Colonic mucosa (tissue), 4 donors: ENCODE measurements at regions not wholly inside any gene's neighbourhood (a gene's known extent, or its start where the extent isn't known, plus 50 kb on each side); places are given as distances from the start of the nearest gene placed in this dataset.

ENCODE experiments used
- DNase-seq: peaks from one replicate; pipeline ENCODE4 v3.0.0-alpha.2; 2020
- H3K27ac ChIP-seq: fragments of 200-600 bp; one replicate; pipeline ENCODE4 v1.8.0; 2021
- H3K27me3 ChIP-seq: fragments of 200-600 bp; one replicate; pipeline ENCODE4 v1.8.0; 2021
- H3K36me3 ChIP-seq: fragments of 200-600 bp; one replicate; pipeline ENCODE4 v1.8.0; 2021
- H3K4me1 ChIP-seq: fragments of 200-600 bp; one replicate; pipeline ENCODE4 v1.8.0; 2021; ENCODE audit warnings: mild to moderate bottlenecking
- H3K4me3 ChIP-seq: fragments of 200-600 bp; one replicate; pipeline ENCODE4 v1.8.0; 2021
- H3K9ac ChIP-seq, 2 donors: one replicate each; pipeline ENCODE4 v1.7.0; 2013; ENCODE audit warnings: control low read depth in 2 of 2, low read depth in 2 of 2, low read length in 2 of 2
- H3K9me3 ChIP-seq: fragments of 200-600 bp; one replicate; pipeline ENCODE4 v1.8.0; 2021
- intact Hi-C: fragments of 100-400 bp; cut with DNase I; formaldehyde crosslinking; loops from one replicate; pipeline ENCODE4 v1.14.1; 2022
- TF ChIP-seq, protein P1 (sequence below): fragments of 200-600 bp; IDR thresholded peaks from one replicate; pipeline ENCODE4 v1.8.0; 2022; ENCODE audit warnings: antibody characterized with exemption, mild to moderate bottlenecking
- donor health status: healthy.
- donor health status: DM: no; HTN: no; CAD: no.
- donor health status: DM: no; HTN: no; CAD: no.

GRCh38 chr6:11292594-11293236 is 60.2 kb upstream of the NEDD9 start:
- Histone ChIP-seq H3K36me3 (no peaks in the 10 kb centered on the region), H3K4me1 (no peaks in the 10 kb centered on the region), H3K27ac (no peak overlapping the region), H3K27me3 (no peaks in the 10 kb centered on the region), H3K4me3 (no peak overlapping the region), H3K9ac (no peak overlapping the region), H3K9me3 (no peaks in the 10 kb centered on the region)
- intact Hi-C loops, result no loop called here
- no peak for DNase-seq
- TF ChIP-seq, protein P1, sequence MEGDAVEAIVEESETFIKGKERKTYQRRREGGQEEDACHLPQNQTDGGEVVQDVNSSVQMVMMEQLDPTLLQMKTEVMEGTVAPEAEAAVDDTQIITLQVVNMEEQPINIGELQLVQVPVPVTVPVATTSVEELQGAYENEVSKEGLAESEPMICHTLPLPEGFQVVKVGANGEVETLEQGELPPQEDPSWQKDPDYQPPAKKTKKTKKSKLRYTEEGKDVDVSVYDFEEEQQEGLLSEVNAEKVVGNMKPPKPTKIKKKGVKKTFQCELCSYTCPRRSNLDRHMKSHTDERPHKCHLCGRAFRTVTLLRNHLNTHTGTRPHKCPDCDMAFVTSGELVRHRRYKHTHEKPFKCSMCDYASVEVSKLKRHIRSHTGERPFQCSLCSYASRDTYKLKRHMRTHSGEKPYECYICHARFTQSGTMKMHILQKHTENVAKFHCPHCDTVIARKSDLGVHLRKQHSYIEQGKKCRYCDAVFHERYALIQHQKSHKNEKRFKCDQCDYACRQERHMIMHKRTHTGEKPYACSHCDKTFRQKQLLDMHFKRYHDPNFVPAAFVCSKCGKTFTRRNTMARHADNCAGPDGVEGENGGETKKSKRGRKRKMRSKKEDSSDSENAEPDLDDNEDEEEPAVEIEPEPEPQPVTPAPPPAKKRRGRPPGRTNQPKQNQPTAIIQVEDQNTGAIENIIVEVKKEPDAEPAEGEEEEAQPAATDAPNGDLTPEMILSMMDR, result no peak

- H3K9me3 ChIP-seq, result no peaks in the 10 kb centered on the region
- H3K36me3 ChIP-seq, result no peaks in the 10 kb centered on the region
- no peak overlapping the region for H3K4me3 ChIP-seq
- H3K9ac ChIP-seq, result no peak overlapping the region
- H3K4me1 ChIP-seq, result no peaks in the 10 kb centered on the region
- intact Hi-C loops, result no loop called here
- DNase-seq, result no peak
- no peaks in the 10 kb centered on the region for H3K27me3 ChIP-seq
- TF ChIP-seq, protein P1, result no peak
- H3K27ac ChIP-seq, result no peak overlapping the region
Measured at GRCh38 chr6:11292091-11292490, 59.6 kb upstream of the NEDD9 start.

GRCh38 chr6:11291582-11291981 is 59.1 kb upstream of the NEDD9 start:
- Histone ChIP-seq H3K4me3 (no peak overlapping the region), H3K27me3 (no peaks in the 10 kb centered on the region), H3K4me1 (no peaks in the 10 kb centered on the region), H3K36me3 (no peaks in the 10 kb centered on the region), H3K9ac (no peak overlapping the region), H3K9me3 (no peaks in the 10 kb centered on the region), H3K27ac (no peak overlapping the region)
- TF ChIP-seq, protein P1, result no peak
- intact Hi-C loops, result no loop called here
- no peak for DNase-seq

GRCh38 chr6:11290027-11290426 is 57.6 kb upstream of the NEDD9 start:
- Histone ChIP-seq H3K4me1 (no peaks in the 10 kb centered on the region), H3K27me3 (no peaks in the 10 kb centered on the region), H3K9me3 (no peaks in the 10 kb centered on the region), H3K36me3 (no peaks in the 10 kb centered on the region), H3K4me3 (no peak overlapping the region), H3K9ac (no peak overlapping the region), H3K27ac (no peak overlapping the region)
- no peak for DNase-seq
- TF ChIP-seq, protein P1, result no peak
- intact Hi-C loops, result no loop called here

- peak overlapping the region; percentile 67 for H3K27ac ChIP-seq
- peak; percentile 91 for DNase-seq
- H3K27me3 ChIP-seq, result no peaks in the 10 kb centered on the region
- intact Hi-C loops, result no loop called here
- no peaks in the 10 kb centered on the region for H3K4me1 ChIP-seq
- TF ChIP-seq, protein P1, result no peak
- H3K9ac ChIP-seq, result peak overlapping the region in 1 of 2 donors; percentile 67
- H3K9me3 ChIP-seq, result no peaks in the 10 kb centered on the region
- H3K36me3 ChIP-seq, result no peaks in the 10 kb centered on the region
- H3K4me3 ChIP-seq, result no peak overlapping the region
Measured at GRCh38 chr6:11288065-11288464, 55.6 kb upstream of the NEDD9 start.
